Mesenteric fat pad (tissue), 1 donor: ENCODE measurements at regions not wholly inside any gene's neighbourhood (a gene's known extent, or its start where the extent isn't known, plus 50 kb on each side); places are given as distances from the start of the nearest gene placed in this dataset.

Source experiments
- DNase-seq: peaks from one replicate; pipeline ENCODE4 v3.0.0-alpha.2; 2020; ENCODE audit warnings: low spot score
- donor health status: DM: yes; HTN: yes; CAD: no.

DNA sequence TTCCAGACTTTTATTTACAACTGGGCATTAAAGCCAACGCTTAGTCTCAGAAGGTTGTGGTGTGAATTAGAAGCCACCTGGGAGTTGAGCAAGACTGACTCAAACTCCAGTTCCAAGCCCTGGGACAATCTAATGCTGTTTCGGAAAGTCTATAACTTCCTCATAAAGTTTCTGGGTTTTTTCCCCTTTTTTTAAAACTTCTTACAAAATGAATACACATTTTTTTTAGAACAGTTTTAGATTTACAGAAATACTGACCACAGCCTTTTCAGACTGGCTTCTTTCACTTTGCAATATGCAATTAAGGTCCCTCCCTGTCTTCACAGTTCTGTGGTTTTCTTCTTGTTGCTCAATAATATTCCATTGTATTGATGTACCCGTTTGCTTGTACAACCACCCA is 115.9 kb upstream of the TWIST2 start:
- no peak for DNase-seq

DNA sequence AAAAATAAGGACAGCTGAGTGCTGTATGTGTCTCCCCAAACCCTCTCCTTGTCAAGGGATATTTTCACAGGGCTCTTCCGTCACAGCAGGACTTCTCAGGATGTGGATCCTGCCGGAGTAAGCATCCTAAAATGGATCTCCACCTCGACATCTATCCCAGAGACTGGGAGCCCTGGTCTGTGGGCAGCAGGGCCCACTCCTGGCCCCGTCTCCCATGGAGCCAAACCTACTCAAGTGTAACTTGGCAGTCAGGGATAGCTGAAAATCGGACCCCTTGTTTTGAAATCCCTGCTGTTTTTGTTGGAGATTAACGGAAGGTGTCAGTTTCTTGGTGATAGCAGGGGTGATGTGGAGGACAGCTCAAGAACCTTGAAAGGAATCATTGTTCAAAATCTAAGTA is 109.0 kb upstream of the TWIST2 start:
- DNase-seq: no peak

DNA sequence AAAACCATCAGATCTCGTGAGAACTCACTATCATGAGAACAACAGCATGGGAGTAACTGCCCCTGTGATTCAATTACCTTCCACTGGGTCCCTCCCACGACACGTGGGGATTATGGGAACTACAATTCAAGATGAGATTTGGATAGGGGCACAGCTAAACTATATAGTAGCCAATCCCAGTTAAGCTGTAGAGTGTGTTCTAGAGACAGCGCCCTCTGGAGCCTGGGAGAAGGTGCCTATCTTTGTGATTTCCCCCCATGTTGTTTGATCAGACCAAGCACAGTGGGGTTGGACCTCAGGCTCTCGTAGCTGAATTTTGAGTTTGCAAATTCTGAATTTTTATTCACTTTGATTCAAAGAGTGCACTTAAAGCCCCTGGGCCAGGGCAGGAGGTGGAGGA is 108.2 kb upstream of the TWIST2 start:
- no peak for DNase-seq

DNA sequence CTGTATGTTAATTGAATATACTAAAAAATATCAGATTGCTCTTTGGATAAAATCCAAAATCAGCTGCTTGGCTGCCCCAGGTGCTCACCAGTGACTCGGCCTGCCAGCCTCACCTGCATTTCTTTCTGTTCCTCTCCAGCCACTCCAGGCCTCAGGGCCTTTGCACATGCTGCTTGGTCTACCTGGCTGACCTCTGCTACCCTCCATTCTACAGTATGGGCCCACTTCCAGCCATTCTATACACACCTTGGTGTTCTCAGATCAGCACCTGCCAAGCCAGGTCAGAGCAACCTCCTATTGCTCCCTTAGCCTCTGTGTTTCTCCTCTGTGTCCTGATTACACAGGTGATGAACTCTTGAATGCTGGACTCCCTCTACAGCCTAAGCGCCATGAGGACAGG is 106.6 kb upstream of the TWIST2 start:
- DNase-seq: no peak

DNA sequence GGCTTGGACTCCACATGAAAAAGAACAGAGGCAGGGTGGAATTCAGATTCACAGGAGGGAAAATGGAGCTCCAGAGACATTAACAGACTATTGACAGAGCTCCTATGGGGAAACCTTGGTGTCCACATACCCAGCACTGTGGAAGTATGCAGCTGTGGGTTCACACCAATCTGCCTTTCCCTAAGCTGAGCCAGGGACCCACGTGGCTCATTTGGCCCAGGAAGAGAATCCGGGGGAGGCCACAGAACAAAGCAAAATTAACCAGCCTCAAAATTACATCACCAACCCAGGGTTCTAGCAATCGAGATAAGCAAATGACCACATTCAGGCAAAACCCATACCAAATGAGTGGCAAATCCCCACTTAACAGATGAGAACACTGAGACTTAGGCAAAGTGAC is 105.8 kb upstream of the TWIST2 start:
- DNase-seq: no peak

DNA sequence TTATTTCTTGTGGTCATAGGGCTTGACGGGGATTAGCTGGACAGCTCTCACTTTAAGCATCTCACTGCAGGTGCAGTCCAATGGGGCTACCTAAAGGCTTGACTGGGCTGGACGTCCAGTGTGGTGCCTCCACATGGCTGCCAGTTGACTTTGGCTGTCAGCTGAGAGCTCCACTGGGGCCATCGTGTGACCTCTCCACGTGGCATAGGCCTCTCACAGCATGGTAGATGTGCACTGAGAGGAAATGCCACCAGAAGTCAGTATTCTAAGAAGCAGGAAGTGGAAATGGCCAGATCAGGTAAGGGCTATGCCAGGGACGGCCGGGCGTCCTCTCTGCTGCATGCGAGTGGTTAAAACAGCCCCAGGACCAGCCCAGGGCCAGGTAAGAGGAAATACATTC is 105.2 kb upstream of the TWIST2 start:
- DNase-seq: no peak

DNA sequence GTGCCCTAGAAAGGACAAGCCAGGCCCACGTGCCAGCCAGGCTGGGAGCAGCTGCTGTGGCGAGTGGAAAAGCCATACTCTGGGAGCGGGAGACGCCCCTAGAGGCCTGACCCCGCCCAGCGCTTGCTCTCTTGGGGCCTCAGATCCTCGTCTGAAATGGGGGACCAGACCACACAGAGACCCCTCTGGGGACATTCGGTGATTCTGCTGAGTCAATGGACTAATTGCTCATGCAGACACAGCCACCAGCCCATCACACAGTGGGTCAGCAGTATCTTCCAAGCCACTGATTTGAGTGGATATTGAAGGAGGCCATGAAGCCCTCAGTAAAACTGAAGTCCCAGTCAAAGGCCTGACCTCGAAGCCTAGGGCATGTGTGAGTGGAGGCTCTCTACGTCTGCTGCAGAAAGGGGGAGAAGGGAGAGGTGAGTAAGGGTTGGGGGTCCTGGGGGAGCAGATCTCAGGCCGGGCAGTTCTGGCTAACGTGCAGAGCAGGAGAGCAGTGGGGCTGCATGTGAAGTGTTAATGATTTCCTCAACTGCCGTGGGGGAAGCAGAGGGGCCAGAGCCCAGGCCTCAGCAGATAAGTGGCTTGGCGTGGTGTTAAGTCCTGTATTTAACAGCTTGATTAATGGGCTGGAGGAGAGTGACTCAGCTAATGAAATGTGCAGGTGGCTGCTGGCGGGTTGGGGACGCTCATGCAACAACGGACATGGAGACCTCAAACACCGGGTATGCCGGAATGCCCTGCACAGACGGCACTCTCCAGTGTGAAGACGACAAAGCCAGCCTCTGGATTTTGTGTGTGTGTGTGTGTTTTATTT is 104.4 kb upstream of the TWIST2 start:
- DNase-seq: no peak

DNA sequence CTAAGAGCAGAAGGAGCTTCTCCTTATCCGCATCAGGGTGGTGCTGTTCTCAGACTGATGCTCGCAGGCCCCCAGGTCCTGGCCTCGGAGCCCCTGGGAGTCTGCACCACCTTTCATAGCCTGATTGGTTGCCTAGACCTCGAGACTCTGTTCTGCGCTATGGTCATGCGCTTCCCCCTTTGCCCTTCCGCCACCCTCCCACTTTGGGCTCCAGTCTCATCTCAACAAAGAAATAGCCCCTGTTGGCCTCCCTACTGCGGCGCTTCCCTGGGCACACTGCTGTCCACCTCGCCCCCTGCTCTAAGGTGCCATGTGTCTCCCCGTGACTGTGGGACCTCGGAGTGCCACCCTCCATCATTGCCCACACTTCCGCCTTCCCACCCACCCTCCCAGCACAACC is 102.9 kb upstream of the TWIST2 start:
- peak; percentile 81 for DNase-seq

DNA sequence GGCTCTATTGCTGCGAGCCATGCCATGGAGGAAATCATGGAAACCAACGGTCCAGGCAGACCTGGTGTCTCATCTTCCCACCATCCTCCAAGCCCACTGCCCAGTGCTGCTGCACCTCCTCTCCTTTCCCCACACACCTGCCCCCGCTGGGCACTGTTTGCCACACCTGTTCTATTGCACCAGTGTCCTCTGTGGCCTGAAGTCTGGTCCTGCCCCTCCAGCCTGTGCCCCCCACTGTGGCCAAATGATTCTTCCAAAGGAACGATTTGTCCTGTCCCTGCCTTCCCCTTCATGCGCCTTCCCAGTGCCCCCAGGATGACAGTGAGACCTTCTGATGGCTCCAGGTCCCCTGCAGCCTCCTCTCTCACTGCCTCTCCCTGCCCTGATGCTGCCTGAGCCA is 101.9 kb upstream of the TWIST2 start:
- no peak for DNase-seq

DNA sequence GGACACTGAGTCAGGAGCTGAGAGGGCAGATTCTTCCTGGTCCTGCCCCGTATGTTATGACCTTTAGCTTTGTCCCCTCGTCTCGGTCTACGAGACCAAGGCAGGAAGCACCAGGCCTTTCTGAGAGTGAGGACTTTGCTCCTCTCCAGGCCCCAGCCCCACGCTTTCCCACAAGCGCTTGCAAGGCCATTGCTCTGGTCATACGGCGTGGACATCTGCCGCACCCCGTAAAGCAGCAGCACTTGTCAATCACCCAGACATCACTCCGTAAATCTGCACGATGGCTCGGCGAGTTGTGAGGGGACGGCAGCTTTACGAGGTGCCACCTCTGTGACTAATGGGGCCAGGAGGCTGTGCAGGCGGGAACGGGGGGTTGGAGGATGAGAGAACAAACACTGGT is 100.8 kb upstream of the TWIST2 start:
- no peak for DNase-seq

DNA sequence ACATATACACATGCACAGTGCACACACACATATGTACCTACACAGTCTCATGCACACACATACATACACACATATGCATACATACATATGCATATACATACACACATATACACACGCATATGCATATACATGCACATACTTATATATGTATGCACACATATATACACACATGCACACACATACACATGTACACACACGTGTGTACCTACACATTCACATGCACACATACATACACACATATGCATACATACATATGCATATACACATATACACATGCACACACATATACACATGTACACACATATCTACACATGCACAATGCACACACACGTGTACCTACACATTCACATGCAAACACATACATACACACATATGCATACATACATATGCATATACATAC is 100.3 kb upstream of the TWIST2 start:
- DNase-seq: no peak

DNA sequence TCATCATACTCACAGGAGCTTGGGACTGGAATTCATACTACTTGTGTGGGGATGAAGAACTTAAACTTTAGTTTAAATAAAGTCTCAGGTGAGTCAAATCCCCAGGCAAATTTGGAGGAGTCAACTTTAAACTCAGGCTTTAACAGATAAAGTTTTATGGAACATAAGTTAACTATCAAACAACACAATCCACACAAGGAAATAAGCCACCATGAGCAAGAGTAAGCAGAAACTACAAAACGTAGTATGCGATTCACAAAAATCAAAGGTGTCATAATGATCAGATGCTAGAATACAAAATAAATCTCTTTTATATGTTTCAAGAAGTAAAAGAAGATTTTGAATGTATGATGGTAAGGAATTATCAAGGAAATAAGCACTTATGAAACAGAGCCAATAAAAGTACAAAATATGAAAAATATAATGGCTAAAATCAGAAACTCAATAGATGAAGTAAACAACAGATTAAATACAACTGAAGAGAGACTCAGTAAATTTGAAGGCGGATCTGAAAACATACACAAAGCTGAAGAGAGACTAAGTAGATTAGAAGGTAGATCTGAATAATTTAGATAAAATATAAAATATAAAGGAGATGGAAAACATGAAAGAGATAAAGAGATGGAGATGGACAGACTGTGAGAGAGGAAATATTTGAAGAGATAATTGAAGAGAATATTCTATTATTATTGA is 97.5 kb upstream of the TWIST2 start:
- no peak for DNase-seq

DNA sequence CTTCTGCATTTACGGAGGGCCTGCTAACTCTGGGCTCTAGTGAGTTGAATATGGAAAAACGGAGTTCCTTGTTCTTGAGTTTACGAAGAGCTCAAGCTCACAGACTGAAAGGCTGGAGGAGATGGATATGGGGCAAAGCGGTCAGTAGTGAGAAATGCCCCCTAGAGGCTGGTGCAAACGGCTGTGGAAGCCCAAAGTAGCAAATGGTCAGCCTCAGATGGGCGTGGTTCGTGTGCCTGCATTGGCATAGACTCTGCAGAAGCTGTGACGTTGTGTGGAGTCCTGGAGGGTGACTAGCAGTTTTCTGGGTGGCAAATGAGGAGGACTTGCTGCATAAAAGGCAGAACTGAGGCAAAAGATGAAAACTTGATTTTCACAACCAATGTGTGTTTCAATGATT is 93.6 kb upstream of the TWIST2 start:
- no peak for DNase-seq

DNA sequence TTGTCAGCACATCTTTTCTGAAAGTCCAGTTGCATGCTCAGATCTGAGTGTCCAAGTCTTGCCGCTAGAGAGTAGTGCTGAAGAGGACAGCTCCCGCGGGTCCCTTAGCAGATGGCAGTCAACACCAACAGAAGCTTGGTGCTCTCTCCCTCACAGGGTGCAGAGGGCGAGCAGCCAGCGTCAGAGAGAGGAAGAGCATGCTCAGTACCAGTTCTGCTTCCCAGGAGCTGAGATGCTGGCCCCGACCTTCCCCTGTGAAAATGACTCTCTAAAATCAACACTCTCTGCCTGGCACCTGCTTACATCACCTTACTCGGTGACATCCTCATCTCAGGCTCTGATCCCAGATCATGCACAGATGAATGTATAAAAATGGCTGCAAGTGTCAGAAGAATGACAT is 86.0 kb upstream of the TWIST2 start:
- no peak for DNase-seq

DNA sequence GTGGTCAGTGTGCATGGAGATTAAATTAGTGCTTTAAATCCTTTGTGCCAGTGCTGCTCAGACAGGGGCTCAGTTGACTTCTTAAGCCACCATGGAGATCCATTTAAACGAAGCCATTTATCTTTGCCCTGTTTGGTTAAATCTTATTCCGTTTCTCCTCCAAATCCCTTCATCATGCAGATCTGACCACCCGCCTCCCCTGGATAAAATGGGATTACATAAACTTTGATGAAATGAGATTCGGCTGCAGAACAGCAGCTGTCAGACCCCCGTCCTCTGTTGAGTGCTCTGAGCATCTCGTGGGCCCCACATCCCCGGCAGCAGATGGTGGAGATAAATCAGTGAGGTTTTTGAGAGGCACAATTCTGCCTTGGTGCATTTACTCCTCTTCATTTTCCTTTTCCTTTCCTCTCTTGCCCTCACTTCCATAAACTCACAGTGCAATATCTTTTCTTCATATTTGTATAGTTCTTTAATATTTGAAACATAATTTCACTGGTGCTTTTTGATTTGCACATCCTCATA is 84.4 kb upstream of the TWIST2 start:
- DNase-seq: no peak

DNA sequence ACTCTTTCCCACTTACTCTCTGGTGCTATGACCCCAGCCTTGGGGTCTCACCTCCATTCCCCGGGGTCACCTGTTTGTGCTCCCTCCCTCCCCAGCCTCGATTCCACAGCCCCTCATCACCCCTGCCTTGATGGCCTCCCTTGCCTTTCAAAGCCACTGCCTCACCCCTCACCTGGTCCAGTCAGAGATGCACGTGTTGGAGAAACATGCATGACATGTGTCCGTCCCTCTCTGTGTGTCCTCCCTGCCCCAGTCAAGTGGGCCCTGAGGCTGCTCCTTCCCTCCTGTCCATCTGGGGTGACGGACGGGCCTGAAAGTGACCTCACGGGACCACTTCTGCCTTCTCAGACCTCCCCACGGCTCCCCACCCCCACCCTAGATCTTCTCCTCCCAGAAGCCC is 82.3 kb upstream of the TWIST2 start:
- DNase-seq: no peak

DNA sequence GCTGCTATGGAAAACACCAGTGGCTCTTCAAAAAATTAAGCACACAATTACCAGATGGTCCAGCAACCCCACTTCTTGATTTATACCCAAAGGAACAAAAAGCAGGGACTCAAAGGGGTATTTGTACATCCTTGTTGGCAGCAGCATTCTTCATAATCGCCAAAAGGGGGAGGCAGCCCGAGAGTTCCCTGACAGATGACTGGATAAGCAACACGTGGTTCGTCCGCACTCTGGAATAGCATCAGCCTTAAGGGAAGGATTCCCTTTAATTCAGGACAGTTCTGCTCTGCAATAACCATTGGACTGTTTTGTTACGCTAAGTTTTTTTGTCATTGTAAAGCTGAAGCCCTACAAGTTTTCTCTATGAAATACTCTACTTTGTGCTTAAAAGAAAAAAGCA is 76.7 kb upstream of the TWIST2 start:
- no peak for DNase-seq

DNA sequence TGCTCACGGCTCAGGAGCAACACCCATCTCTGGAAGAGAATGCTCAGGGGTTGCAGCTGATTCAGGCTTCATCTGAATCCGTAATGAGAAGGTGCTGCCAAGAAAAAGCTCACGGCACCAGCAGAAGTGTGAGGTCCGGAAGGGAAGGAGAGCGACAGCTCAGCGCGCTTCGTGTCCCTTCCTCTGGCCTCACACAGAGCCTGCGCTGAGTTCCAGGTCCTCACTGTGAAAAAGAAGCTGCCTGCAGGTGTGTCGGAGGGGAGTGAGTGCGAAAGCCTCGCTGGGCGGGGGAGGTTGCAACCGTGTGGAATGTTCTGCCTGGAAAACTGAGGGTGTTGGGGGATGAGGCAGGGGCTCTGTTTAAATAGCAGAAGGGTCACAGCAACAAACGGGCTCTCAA is 76.2 kb upstream of the TWIST2 start:
- no peak for DNase-seq

DNA sequence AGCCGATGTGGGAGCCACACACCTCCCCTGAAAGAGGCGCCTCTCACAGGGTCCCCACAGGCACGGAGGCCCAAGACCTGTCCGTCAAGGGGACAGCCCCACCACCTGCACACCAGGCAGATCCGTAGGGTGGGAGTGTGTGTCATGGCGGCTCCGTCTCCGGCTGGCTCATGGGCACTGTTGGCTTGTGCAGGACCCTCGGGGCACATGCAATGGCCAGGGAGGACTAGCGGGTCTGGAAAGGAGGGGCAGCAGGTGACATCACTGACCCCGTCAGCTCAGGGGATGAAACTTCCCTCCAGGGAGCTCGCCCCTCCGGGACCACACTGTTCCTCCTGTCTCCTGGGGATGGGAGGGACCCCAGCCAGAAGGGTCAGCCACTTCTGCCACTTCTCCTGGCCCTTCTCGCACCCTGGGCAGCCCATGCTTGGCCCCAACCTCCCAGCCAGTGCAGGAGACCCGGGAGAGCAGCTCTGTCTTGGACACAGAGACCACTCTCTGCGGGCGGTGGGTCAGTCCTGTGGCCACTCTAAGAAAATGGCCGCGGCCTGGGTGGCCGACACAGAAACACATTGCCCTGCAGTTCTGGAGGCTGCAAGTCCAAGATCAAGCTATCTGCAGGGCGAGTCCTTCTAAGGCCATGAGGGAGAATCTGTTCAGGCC is 75.1 kb upstream of the TWIST2 start:
- DNase-seq: no peak

DNA sequence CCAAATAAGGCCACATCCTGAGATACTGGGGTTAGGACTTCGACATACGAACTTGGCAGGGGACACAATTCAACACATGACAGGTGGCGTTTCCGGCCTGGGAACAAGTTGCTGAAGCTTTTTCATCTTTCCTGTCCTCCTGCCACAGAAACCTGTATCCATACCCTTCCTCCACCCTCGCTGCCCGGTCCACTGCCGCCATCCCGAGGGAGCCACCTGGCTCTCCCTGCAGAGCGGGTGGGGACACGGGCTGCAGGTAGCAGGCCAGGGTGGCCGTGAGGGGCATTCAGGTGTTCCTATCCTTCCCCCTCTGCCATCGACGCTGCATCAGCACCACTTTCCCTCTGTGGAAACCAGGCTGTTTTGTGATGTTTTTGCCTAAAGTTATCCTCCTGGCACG is 74.4 kb upstream of the TWIST2 start:
- DNase-seq: no peak

DNA sequence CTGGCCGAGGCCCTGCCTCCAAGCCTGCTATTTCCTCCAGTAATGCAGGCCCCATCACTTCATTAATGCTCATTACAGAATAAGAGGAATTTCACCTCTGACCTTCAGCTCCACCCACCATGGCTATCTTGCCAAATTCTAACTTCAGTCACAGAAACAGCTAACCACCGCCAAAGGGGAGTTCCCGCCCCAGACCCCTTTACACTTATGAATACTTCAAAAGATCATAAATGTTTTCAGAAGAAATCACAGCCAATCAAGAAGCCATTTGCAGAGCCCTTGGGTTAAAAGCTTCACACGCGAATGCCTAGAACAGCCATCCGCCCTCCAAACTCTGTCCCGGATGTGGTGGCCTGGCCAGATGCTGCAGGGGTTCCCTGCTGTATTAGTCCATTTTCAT is 73.8 kb upstream of the TWIST2 start:
- DNase-seq: no peak

DNA sequence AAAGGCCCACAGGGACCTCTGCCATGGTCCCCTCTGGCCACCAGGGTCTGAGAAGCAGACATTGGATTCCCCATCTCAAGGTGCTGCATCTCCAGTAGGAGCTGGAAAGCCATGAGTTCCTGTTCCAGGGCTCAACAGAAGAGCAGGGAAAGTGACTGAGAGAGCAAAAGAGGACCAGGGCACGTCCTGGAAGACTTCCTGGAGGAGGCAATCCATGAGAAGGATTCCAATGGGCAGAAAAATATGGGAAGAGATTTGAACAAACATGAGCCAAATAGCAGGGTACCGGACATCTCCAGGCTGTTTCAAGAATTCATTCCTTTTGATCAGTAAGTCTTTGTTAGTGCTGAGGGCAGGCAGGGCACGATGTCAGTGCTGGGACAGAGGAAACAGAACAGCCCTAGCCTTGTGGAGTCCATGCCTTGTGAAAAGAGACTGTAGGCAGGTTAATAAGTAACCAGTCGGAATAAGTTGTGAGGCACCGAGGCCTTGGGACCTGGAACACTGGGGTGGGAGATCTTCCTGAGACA is 72.8 kb upstream of the TWIST2 start:
- no peak for DNase-seq
